ENCODE measurements at regions not wholly inside any gene's neighbourhood (a gene's known extent, or its start where the extent isn't known, plus 50 kb on each side); places are given as distances from the start of the nearest gene placed in this dataset.

DNA sequence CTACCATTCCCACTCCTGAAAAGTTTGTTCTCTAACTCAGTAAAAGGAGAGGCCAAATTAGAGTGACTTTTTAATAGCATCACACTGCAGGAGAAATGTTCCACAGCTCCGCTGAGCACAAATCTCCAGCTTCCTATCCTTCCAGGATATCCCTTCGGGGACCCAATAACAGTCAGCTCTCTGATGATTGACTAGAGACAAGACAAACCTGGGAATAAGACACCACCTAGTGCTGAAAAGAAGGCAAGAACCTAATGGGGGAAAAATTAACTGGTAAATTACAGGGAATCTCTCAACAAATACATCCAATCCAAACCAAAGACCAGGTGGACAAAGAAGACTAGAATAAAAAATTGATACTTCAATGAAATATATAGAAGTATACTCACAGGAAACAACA is 977.1 kb upstream of the SOX11 start:
- ATAC-seq (no peak), DNase-seq (no peak)
- H3K9me3 ChIP-seq, result peaks cover 56% of the 10 kb centered on the region
- TF ChIP-seq, protein P1, sequence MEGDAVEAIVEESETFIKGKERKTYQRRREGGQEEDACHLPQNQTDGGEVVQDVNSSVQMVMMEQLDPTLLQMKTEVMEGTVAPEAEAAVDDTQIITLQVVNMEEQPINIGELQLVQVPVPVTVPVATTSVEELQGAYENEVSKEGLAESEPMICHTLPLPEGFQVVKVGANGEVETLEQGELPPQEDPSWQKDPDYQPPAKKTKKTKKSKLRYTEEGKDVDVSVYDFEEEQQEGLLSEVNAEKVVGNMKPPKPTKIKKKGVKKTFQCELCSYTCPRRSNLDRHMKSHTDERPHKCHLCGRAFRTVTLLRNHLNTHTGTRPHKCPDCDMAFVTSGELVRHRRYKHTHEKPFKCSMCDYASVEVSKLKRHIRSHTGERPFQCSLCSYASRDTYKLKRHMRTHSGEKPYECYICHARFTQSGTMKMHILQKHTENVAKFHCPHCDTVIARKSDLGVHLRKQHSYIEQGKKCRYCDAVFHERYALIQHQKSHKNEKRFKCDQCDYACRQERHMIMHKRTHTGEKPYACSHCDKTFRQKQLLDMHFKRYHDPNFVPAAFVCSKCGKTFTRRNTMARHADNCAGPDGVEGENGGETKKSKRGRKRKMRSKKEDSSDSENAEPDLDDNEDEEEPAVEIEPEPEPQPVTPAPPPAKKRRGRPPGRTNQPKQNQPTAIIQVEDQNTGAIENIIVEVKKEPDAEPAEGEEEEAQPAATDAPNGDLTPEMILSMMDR (IDR thresholded peaks at IDR 0.05), result no peak
- intact Hi-C loops (cut with DNase I, micrococcal nuclease), result no loop called here
- H3K36me3 ChIP-seq (ENCODE audit: low read depth), result no peaks in the 10 kb centered on the region
- H3K4me3 ChIP-seq, result no peak overlapping the region
- H3K4me1 ChIP-seq (ENCODE audit: low read depth), result no peaks in the 10 kb centered on the region

DNA sequence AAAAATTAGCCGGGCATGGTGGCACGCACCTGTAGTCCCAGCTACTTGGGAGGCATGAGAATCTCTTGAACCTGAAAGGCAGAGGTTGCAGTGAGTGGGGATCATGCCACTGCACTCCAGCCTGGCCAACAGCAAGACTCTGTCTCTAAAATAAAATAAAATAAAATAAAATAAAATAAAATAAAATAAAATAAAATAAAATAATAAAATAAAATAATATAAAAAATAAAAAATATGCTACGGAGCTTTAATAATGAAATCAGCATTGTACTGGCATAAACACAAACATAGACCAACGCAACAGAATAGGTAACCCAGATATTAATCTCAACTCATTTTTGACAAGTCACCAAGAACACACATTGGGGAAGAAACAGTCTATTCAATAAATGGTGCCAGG is 973.4 kb upstream of the SOX11 start:
- Histone ChIP-seq H3K9me3 (peaks cover 67% of the 10 kb centered on the region), H3K4me1 (ENCODE audit: low read depth) (no peaks in the 10 kb centered on the region), H3K4me3 (no peak overlapping the region), H3K36me3 (ENCODE audit: low read depth) (no peaks in the 10 kb centered on the region)
- DNase-seq (no peak), ATAC-seq (no peak)
- intact Hi-C loops (cut with DNase I, micrococcal nuclease), result no loop called here
- TF ChIP-seq, protein P1 (IDR thresholded peaks at IDR 0.05), result no peak

DNA sequence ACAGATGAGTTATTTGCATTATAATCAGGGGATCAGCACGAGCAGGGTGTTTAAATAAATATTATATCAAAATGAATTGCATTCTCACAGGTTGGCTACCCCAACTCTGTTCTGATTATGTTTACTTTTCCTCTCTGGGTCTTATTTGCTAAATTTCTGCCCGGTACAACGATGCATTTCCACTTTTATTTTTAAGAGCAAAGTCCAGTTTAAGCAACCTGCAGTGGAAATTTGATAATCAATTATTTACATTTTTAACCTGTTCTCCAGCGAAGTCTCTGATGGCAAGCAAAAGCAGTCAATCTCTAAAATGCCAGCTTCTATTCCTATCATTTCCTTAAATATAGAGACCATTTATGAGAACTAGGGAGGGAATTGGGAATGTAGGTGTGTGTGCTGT is 966.6 kb upstream of the SOX11 start:
- ATAC-seq (no peak), DNase-seq (no peak)
- no peak overlapping the region for H3K4me3 ChIP-seq
- H3K4me1 ChIP-seq (ENCODE audit: low read depth), result no peaks in the 10 kb centered on the region
- peaks cover 58% of the 10 kb centered on the region for H3K9me3 ChIP-seq
- intact Hi-C loops (cut with DNase I, micrococcal nuclease), result no loop called here
- H3K36me3 ChIP-seq (ENCODE audit: low read depth), result no peaks in the 10 kb centered on the region
- TF ChIP-seq, protein P1 (IDR thresholded peaks at IDR 0.05), result no peak

DNA sequence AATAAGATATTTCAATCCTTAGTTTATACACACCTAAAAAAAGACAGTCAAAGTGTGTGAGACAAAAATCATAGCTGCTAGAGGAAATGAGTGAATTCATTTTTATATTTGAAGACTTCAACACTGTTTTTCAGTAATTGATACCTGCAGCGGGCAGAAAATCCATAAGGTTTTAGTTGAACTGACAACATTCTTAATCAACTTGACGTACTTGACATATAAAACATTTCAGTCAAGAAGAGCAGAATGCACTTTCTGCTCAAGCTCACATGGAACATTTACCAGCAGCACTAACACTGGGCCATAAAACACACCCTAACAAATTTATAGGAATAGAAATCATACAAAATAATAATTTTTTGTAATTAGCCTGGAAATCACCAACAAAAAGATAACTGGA is 959.6 kb upstream of the SOX11 start:
- peaks cover 30% of the 10 kb centered on the region for H3K9me3 ChIP-seq
- TF ChIP-seq, protein P1 (IDR thresholded peaks at IDR 0.05), result no peak
- no peak for DNase-seq
- H3K36me3 ChIP-seq (ENCODE audit: low read depth), result no peaks in the 10 kb centered on the region
- no peak overlapping the region for H3K4me3 ChIP-seq
- intact Hi-C loops (cut with DNase I, micrococcal nuclease), result no loop called here
- no peaks in the 10 kb centered on the region for H3K4me1 ChIP-seq (ENCODE audit: low read depth)
- no peak for ATAC-seq

DNA sequence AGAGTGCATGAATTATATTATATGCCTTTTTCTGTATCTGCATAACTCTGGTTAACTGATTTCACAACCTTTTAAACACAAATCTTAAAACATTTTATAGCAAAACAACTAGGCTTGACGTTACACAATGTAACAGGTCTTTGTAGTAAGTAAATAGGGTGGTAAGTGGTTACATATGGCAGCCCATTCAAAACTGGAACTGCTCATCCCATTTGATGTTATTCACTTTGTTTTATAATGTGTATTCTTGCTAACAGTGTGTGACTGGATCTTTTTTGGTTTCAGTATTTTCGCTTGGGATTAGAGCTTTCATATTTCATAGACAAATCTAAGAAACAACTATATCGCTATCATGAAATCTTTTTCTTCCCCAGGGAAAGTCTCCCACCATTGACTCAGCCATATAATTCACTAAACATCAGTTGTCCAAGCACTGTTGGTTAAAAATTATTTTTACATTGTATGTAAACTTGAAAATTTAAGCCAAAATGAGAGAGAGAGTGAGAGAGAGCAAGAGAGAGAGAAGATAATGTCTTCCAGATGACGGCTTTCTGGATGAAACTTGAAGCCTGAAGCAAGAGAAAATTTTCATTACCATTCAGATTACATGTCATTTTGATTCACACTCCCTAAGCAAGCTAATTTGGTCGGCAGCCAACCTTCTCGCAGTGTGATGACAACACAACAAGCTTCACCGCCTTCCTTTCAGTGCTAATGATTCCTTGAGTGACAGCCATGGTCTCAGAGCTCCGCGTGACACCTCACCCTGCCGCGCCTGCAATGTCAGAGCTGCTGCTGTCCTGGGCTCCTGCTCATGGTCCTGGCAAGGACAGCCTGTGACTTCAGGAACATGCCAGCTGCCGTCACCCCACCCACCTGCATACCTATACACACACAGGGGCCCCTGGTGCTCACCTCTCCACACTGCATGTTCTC is 946.9 kb upstream of the SOX11 start:
- TF ChIP-seq, protein P1 (IDR thresholded peaks at IDR 0.05), result no peak
- DNase-seq (no peak), ATAC-seq (no peak)
- Histone ChIP-seq H3K4me3 (no peak overlapping the region), H3K36me3 (ENCODE audit: low read depth) (no peaks in the 10 kb centered on the region), H3K4me1 (ENCODE audit: low read depth) (no peaks in the 10 kb centered on the region), H3K9me3 (peaks cover 58% of the 10 kb centered on the region)
- intact Hi-C loops (cut with DNase I, micrococcal nuclease), result no loop called here
